Activated T-cell treated with anti-CD3 and anti-CD28 coated beads, Interleukin-2, amount 50 U/mL, for 48 hours (primary cell): ENCODE measurements at regions not wholly inside any gene's neighbourhood (a gene's known extent, or its start where the extent isn't known, plus 50 kb on each side); places are given as distances from the start of the nearest gene placed in this dataset.

Experiments used
- DNase-seq, 2 experiments: peaks; one replicate each; pipeline ENCODE4 v3.0.0-alpha.2; 2020

DNA sequence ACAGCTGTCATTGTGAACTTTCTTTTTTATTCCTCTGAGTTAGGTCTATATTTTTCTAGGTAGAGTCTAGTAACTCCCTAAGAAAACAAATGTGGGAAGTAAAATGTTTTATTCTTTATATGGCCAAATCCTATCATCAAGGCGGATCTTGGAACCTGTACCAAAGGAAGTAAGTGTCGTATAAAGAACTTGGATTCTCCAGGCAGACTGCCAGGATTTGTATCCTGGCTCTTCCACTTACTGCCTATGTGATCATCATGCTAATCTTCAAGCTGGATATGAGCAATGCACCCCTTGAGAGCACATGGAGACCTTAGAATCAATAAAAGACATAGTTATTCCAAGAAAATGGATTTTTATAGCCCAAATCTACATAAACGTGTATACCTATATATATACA lies 286.5 kb downstream of the PCDH17 start:
- no peak for DNase-seq

DNA sequence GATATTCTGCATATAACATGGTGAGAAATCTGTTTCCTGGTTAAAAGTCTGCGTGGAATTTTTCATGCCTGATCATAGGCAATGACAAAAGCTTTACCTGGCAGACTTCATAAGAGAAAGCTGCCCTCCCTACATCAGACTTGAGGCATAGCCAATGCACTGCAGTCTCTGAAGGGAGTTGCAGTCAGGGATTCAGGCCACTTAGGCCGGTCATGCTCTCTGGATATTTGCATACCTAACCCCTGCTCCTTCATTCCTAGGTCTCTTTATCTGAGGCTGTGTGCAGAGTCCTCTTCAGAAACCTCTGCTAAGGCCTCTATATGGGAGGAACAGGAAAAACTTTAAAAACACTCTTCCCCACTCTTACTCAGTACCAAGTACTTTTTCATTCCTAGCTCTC lies 287.4 kb downstream of the PCDH17 start:
- DNase-seq = no peak

DNA sequence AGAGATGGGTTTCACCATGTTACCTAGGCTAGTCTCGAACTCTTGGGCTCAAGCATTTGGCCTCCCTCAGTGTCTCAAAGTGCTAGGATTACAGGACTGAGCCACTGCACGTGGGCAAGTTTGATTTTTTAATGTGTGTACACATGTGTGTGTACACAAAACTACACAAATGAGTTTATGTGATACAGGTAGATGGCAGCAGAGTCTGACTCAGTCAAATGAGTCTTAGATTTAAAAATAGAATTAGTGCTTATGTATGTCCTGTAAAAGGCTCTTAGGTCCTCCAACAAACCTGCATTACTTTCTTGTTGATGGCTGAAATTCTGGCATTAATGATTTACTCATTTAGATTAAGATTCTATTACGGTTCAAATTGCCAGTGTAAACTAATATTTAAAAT lies 293.7 kb downstream of the PCDH17 start:
- DNase-seq = no peak

DNA sequence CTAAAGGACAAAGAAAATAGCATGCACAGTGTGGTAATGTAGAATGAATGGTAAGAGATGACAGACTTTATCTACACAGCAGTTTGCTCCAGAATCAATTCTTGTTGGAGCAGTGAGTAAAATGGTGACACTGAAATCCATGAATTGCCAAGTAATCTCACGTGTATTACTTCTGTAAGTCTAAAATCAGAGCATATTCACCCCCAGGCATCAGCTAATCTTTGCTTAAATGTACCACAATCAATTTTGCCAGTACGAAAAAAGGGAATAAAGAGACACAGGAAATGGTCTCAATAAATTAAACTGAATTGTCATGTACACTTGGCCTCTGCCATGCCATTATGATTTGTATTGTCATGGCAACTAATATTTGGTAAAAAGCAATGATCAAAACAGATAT lies 294.2 kb downstream of the PCDH17 start:
- no peak for DNase-seq

DNA sequence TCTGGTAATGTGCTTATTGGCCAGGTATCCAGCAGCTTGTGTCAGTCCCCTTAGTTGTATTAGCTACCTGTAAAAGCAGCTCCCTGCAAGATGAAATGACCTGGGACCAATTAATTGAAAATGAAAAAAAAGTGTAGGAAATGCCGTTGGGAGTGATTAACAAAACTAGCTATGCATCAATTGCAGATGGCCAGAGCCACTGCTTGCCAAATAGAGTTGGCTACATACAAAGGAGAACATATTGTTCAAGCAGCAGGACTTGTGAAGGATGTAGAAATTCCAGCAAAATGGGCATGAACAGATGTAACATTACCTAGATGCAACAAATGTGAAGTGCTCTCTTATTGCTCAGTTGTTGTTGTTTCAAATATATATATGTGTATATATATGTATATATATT lies 300.5 kb downstream of the PCDH17 start:
- DNase-seq = no peak

GRCh38 chr13:57933606-57934005 lies 302.1 kb downstream of the PCDH17 start:
- DNase-seq = no peak

DNA sequence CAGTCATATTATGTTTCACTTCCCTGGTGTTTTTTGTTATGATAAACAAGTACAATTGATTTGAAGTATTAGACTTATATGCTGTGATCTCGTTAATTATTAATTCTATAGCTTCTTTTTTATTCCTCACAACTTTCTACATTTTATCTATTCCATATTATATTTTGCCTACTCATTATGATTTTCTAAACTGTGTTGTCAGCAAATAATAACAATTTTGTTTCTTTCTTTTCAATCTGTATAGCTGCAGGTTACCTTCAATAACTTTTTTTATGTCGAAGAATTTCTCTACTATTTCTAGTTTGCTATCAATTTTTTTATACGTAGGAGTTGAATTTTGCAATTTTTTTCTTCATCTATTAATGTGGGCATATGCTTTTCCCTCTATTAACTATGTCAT lies 304.4 kb downstream of the PCDH17 start:
- no peak for DNase-seq

DNA sequence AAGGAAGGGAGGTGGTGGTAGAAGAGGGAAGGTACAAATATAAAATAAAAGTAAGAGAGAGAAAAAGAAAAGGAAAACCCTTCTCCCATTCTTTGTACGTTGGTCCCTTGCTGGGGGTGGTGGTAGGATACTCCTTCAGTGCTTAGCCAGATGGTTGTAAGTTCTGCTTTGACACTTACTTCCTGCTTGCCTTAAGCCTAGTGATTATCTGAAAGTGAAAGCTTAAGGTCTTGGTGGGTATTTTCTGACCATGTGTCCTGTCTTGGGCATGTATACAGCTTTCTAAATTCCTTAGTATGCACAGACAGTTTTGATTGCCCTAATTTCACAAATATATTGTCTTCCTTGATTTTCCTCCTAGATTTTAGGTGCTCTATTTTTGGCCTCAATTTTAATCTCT lies 314.8 kb downstream of the PCDH17 start:
- no peak for DNase-seq

- DNase-seq = no peak
These were observed 317.3 kb downstream of the PCDH17 start for GRCh38 chr13:57948884-57949283.

DNA sequence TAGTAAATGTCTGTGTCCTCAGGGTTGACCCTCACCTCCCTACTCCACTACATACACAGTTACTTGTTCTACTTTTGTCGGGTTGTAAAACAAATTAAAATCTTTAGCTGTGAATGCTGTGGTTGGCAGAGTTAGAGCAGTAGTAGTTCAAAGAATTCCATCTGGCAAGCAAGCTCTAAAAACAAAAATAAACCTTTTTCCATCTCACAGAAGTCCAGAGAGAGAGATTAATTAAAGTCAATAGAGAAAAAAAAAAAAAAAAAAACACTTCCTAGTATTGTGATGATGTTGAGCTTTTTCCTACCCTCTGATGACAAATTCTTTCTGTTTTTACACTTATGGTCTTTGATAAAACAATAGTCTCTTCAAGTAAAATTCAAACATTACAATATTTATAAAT lies 338.4 kb downstream of the PCDH17 start:
- no peak for DNase-seq

GRCh38 chr13:57970404-57970803 lies 338.9 kb downstream of the PCDH17 start:
- DNase-seq = no peak

DNA sequence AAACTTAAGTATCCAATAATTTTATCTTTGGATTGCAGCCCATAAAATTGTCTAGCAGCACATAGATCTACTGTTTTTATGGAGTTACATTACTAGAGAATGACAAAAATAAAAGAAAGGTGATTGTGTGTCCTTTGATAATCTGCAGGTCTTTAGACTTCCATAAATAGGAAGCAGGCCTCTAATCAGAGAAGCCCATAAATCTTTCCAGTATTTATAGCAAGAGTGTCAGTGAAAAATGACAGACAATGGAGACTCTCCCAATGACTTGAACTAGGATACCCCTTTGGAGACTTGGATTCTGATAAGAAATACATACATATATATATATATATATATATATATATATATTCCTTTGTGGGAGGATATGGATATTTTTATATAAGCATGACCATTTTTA lies 351.2 kb downstream of the PCDH17 start:
- DNase-seq = no peak

GRCh38 chr13:57988276-57988675 lies 356.7 kb downstream of the PCDH17 start:
- no peak for DNase-seq

- DNase-seq = no peak
These were observed 359.5 kb downstream of the PCDH17 start for GRCh38 chr13:57991041-57991440.

GRCh38 chr13:57992416-57992815 lies 360.9 kb downstream of the PCDH17 start:
- no peak for DNase-seq

DNA sequence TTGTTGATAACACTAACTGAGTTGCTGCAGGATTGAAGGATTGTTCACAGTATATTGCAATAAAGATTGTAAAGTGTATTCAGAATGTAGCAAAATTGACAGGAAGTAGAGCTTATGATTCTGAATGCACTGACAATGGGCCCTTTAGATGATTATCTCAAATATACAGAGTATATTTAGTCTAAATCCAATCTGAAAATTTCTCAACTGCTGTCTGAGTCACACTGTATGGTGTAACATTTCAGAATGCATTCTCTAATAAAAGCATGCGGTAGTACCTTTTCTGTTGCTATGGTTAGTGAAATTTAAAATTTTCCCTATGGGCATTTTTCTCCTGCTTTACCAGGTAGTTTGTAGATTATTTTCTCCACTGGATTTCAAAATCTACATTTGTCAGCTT lies 365.2 kb downstream of the PCDH17 start:
- DNase-seq = no peak

- no peak for DNase-seq
These were observed 373.2 kb downstream of the PCDH17 start for GRCh38 chr13:58004751-58005150.

DNA sequence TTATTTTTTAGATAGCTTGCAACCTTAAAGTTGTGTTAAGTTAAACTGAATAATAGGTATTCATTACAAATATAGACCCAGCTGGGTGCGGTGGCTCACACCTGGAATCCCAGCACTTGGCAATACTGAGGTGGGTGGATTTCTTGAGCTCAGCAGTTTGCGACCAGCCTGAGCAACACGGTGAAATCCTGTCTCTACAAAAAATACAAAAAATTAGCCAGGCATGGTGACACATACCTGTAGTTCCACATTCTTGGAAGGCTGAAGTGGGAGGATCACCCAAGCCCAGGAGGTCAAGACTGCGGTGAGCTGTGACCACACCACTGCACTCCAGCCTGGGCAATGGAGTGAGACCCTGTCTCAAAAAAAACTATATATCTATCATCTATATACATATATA lies 386.5 kb downstream of the PCDH17 start:
- DNase-seq = no peak

GRCh38 chr13:58018865-58019264 lies 387.3 kb downstream of the PCDH17 start:
- DNase-seq = no peak

DNA sequence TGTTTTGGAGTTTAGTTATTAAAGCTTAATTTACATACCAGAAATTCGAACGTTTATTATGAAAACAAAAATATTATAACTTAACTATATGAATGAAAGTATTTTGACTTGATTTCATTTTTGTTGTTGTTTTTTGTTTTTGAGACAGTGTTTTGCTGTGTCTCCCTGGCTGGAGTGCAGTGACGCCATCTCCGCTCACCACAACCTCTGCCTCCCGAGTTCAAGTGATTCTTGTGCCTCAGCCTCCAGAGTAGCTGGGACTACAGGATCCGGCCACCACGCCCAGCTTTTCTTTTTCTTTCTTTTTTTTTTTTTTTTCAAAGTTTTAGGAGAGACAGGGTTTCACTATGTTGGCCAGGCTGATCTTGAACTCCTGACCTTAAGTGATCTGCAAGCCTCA lies 392.6 kb downstream of the PCDH17 start:
- DNase-seq = no peak

DNA sequence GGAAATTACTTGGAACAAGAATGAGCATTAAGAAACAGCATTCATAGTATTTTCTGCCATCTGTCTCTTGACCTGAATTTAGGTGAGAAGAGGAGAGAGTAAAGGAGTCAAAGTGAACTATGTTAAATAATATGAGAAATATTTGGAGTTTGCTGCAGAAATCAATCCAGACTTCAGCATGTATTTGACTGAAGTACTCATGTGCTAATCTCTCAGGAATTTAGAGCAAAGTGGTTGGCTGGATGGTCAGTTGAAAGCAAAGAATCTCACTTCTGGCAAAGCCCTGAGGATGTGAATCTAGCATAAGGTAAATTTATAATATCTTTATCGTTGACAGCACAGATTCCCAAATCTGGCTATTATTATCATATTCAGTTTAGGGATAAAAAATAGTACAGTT lies 394.3 kb downstream of the PCDH17 start:
- no peak for DNase-seq

DNA sequence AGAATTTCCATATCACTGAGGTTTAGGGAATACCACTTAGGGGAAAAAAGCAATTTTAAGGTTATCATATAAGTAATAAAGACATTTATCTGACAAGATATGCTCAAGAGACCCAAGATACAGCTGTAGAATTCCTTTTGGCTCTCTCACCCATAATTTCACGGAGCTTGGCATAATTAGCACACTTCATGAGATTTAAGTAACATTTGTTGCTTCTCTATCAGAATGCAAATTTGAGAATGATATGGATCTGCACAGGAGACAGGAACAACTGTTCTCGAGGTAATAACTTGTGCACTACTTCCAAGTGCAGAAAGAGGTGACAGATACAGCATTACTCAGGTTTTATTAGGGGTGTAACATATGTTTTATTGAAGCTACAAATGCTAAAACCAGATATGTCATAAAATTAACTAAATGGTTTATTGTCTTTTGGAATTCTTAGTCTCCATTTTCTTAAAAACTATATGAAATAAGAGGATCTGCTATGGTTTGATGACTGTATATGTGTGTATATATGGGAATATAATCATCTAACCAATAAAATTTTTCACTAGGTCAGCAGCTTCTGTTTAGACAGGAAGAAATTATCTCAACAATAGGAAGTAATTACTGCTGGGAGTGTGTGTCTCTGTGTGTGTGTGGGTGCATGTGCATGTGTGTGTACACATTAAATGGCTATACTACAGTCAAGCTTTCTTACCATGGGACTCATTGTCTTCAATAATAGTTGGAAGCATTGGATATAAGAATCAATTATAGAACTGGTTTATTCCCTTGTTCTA lies 401.3 kb downstream of the PCDH17 start:
- no peak for DNase-seq

- no peak for DNase-seq
These were observed 412.4 kb downstream of the PCDH17 start for GRCh38 chr13:58043971-58044370.

GRCh38 chr13:58048670-58049069 lies 417.1 kb downstream of the PCDH17 start:
- no peak for DNase-seq

DNA sequence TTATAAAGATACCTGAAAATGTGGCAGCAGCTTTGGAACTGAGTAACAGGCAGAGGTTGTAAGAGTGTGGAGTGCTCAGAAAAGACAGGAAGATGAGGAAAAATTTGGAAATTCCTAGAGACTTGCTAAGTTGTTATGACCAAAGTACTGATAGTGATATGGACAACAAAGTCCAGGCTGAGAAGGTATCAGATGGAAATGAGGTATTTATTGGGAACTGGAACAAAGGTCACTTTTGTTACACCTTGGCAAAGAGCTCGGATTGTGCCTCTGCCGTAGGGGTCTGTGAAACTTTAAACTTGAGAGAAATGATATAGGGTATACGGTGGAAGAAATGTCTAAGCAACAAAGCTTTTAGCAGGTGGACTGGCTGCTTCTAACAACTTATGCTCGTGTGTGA lies 419.9 kb downstream of the PCDH17 start:
- no peak for DNase-seq
